22Rv1 (cell line): ENCODE measurements at regions not wholly inside any gene's neighbourhood (a gene's known extent, or its start where the extent isn't known, plus 50 kb on each side); places are given as distances from the start of the nearest gene placed in this dataset.
"Not testable (repeated sequence)": the region's sequence is repeated elsewhere in the genome, so short reads cannot be mapped to it uniquely, and the experiment has no call there.

Experiments
- H3K27ac ChIP-seq: fragments of 450-650 bp; 2 replicates; pipeline ENCODE4 v1.5.1; 2017
- CTCF ChIP-seq: fragments of 450-650 bp; IDR thresholded peaks from 2 replicates; pipeline ENCODE4 v1.5.1; 2017; ENCODE audit warnings: mild to moderate bottlenecking
- ZFX ChIP-seq: fragments of 450-650 bp; IDR thresholded peaks from 2 replicates; pipeline ENCODE4 v1.6.1; 2017; ENCODE audit warnings: antibody characterized with exemption, borderline replicate concordance

GRCh38 chr2:212725180-212725579 is 186.6 kb upstream of the ERBB4 start:
- H3K27ac ChIP-seq = no peak overlapping the region
- TF ChIP-seq ZFX = no peak
- no peak for TF ChIP-seq CTCF

GRCh38 chr2:212723226-212723625 is 184.6 kb upstream of the ERBB4 start:
- no peak overlapping the region for H3K27ac ChIP-seq
- TF ChIP-seq CTCF (no peak), ZFX (no peak)

- TF ChIP-seq ZFX (no peak), CTCF (no peak)
- H3K27ac ChIP-seq = no peak overlapping the region
Observed at GRCh38 chr2:212722046-212722445, 183.4 kb upstream of the ERBB4 start.

GRCh38 chr2:212721026-212721451 is 182.4 kb upstream of the ERBB4 start:
- H3K27ac ChIP-seq = no peak overlapping the region

GRCh38 chr2:212715411-212715810 is 176.8 kb upstream of the ERBB4 start:
- H3K27ac ChIP-seq = not testable (repeated sequence)

More at GRCh38 chr2:212721026-212721451, 182.4 kb upstream of the ERBB4 start:
- TF ChIP-seq ZFX = no peak
- no peak for TF ChIP-seq CTCF

- no peak overlapping the region for H3K27ac ChIP-seq
- TF ChIP-seq CTCF (no peak), ZFX (no peak)
Observed at GRCh38 chr2:212713681-212714080, 175.1 kb upstream of the ERBB4 start.

- no peak overlapping the region for H3K27ac ChIP-seq
- TF ChIP-seq ZFX (no peak), CTCF (no peak)
Observed at GRCh38 chr2:212712991-212713390, 174.4 kb upstream of the ERBB4 start.

- no peak overlapping the region for H3K27ac ChIP-seq
- TF ChIP-seq ZFX (no peak), CTCF (no peak)
Observed at GRCh38 chr2:212712466-212712865, 173.9 kb upstream of the ERBB4 start.
